HG03378 (cell line): ENCODE measurements at regions not wholly inside any gene's neighbourhood (a gene's known extent, or its start where the extent isn't known, plus 50 kb on each side); places are given as distances from the start of the nearest gene placed in this dataset.

ENCODE experiments used
- ATAC-seq: cut with Tn5 transposase; IDR thresholded peaks from one replicate; pipeline ENCODE4 v1.9.1; 2021; ENCODE audit warnings: mild to moderate bottlenecking, moderate library complexity; ENCODE audit not compliant: unreplicated experiment

GRCh38 chr12:85733221-85733840 lies 102.9 kb downstream of the RASSF9 start:
- ATAC-seq, result no peak

GRCh38 chr12:85733984-85734383 lies 102.2 kb downstream of the RASSF9 start:
- ATAC-seq, result no peak

GRCh38 chr12:85740186-85740585 lies 96.0 kb downstream of the RASSF9 start:
- no peak for ATAC-seq

GRCh38 chr12:85741046-85741445 lies 95.2 kb downstream of the RASSF9 start:
- ATAC-seq, result no peak

- no peak for ATAC-seq
These were observed 88.2 kb downstream of the RASSF9 start for GRCh38 chr12:85747941-85748495.
